ENCODE measurements at regions not wholly inside any gene's neighbourhood (a gene's known extent, or its start where the extent isn't known, plus 50 kb on each side); places are given as distances from the start of the nearest gene placed in this dataset.

- TF ChIP-seq CTCF (IDR thresholded peaks at IDR 0.05) (no peak), POLR2A (IDR thresholded peaks at IDR 0.05) (no peak), POLR2AphosphoS5 (IDR thresholded peaks at IDR 0.05) (no peak)
These were observed 1583.4 kb upstream of the PIK3C3 start for GRCh38 chr18:40371673-40372072.
